H9 (cell line): ENCODE measurements at regions not wholly inside any gene's neighbourhood (a gene's known extent, or its start where the extent isn't known, plus 50 kb on each side); places are given as distances from the start of the nearest gene placed in this dataset.

Experiments
- DNase-seq: peaks from one replicate; pipeline ENCODE4 v3.0.0-alpha.2; 2017
- H2AFZ ChIP-seq: one replicate; pipeline ENCODE4 v1.6.1; 2013; ENCODE audit warnings: mild to moderate bottlenecking, low read length, control low read depth, moderate library complexity
- H2AK5ac ChIP-seq: 2 replicates; pipeline ENCODE4 v1.6.1; 2013; ENCODE audit warnings: low read length, control low read depth, mixed read lengths; ENCODE audit not compliant: insufficient read length
- H2BK120ac ChIP-seq: one replicate; pipeline ENCODE4 v1.6.1; 2013; ENCODE audit warnings: low read depth, mild to moderate bottlenecking, low read length, control low read depth, inconsistent platforms; ENCODE audit not compliant: poor library complexity, severe bottlenecking
- H2BK12ac ChIP-seq: 2 replicates; pipeline ENCODE4 v1.6.1; 2013; ENCODE audit warnings: low read length, control low read depth, mixed read lengths, low read depth; ENCODE audit not compliant: insufficient read length
- H2BK15ac ChIP-seq: 2 replicates; pipeline ENCODE4 v1.6.1; 2013; ENCODE audit warnings: low read depth, low read length, control low read depth
- H2BK20ac ChIP-seq: one replicate; pipeline ENCODE4 v1.6.1; 2013; ENCODE audit warnings: low read depth, mild to moderate bottlenecking, low read length, control low read depth, inconsistent platforms; ENCODE audit not compliant: poor library complexity, severe bottlenecking
- H2BK5ac ChIP-seq: 2 replicates; pipeline ENCODE4 v1.6.1; 2013; ENCODE audit warnings: low read length, control low read depth, mixed read lengths; ENCODE audit not compliant: insufficient read length
- H3K14ac ChIP-seq: 2 replicates; pipeline ENCODE4 v1.6.1; 2013; ENCODE audit warnings: low read length, control low read depth; ENCODE audit not compliant: insufficient read depth
- H3K18ac ChIP-seq: 2 replicates; pipeline ENCODE4 v1.6.1; 2013; ENCODE audit warnings: low read depth, mild to moderate bottlenecking, mixed read lengths, low read length, control low read depth; ENCODE audit not compliant: insufficient read length
- H3K23ac ChIP-seq: 2 replicates; pipeline ENCODE4 v1.6.1; 2013; ENCODE audit warnings: low read length, control low read depth, mixed read lengths, low read depth; ENCODE audit not compliant: insufficient read length
- H3K23me2 ChIP-seq: 2 replicates; pipeline ENCODE4 v1.6.1; 2013; ENCODE audit warnings: low read depth, mild to moderate bottlenecking, mixed read lengths, low read length, control low read depth; ENCODE audit not compliant: insufficient read length, poor library complexity, severe bottlenecking
- H3K27ac ChIP-seq: 2 replicates; pipeline ENCODE4 v1.5.1; 2013; ENCODE audit warnings: low read length, control low read depth, mixed read lengths, low read depth; ENCODE audit not compliant: insufficient read length
- H3K27me3 ChIP-seq: 2 replicates; pipeline ENCODE4 v1.6.1; 2013; ENCODE audit warnings: low read length, control low read depth, inconsistent platforms; ENCODE audit not compliant: insufficient read depth
- H3K4ac ChIP-seq: 2 replicates; pipeline ENCODE4 v1.6.1; 2013; ENCODE audit warnings: low read depth, mild to moderate bottlenecking, control low read depth, inconsistent platforms, low read length, moderate library complexity
- H3K4me1 ChIP-seq: 2 replicates; pipeline ENCODE4 v1.6.1; 2013; ENCODE audit warnings: low read length, control low read depth, inconsistent platforms; ENCODE audit not compliant: insufficient read depth
- H3K4me2 ChIP-seq: 2 replicates; pipeline ENCODE4 v1.6.1; 2013; ENCODE audit warnings: low read length, control low read depth, mixed read lengths; ENCODE audit not compliant: insufficient read length, insufficient read depth
- H3K56ac ChIP-seq: 2 replicates; pipeline ENCODE4 v1.6.1; 2013; ENCODE audit warnings: low read depth, mild to moderate bottlenecking, mixed read lengths, low read length, control low read depth; ENCODE audit not compliant: insufficient read length
- H3K79me1 ChIP-seq: 2 replicates; pipeline ENCODE4 v1.6.1; 2013; ENCODE audit warnings: low read depth, mild to moderate bottlenecking, moderate library complexity, low read length, control low read depth, inconsistent platforms; ENCODE audit not compliant: insufficient read depth, poor library complexity, severe bottlenecking
- H3K79me2 ChIP-seq: 2 replicates; pipeline ENCODE4 v1.6.1; 2013; ENCODE audit warnings: low read length, control low read depth, inconsistent platforms; ENCODE audit not compliant: insufficient read depth
- H3K9ac ChIP-seq: 2 replicates; pipeline ENCODE4 v1.6.1; 2013; ENCODE audit warnings: low read length, control low read depth, mixed read lengths; ENCODE audit not compliant: insufficient read length; ENCODE audit errors: extremely low read depth
- H3K9me3 ChIP-seq: one replicate; pipeline ENCODE4 v1.6.1; 2013; ENCODE audit warnings: low read depth, low read length, inconsistent platforms; ENCODE audit not compliant: control insufficient read depth
- H3T11ph ChIP-seq: one replicate; pipeline ENCODE4 v1.6.1; 2013; ENCODE audit warnings: mild to moderate bottlenecking, low read length, control low read depth, inconsistent platforms
- H4K20me1 ChIP-seq: one replicate; pipeline ENCODE4 v1.6.1; 2013; ENCODE audit not compliant: control insufficient read depth, insufficient read length, insufficient read depth
- H4K5ac ChIP-seq: 2 replicates; pipeline ENCODE4 v1.6.1; 2013; ENCODE audit warnings: low read depth, mild to moderate bottlenecking, mixed read lengths, low read length, control low read depth; ENCODE audit not compliant: insufficient read length
- H4K8ac ChIP-seq: replicated peaks from 2 replicates; pipeline ENCODE4 v1.6.1; 2013; ENCODE audit warnings: low read length, control low read depth, mixed read lengths, low read depth; ENCODE audit not compliant: insufficient read length
- H4K91ac ChIP-seq: 2 replicates; pipeline ENCODE4 v1.6.1; 2013; ENCODE audit warnings: low read depth, mild to moderate bottlenecking, moderate library complexity, mixed read lengths, low read length, control low read depth; ENCODE audit not compliant: insufficient read length
- H3K27ac Mint-ChIP-seq, 3 experiments: 2 replicates in 2 of 3; 3 replicates in 1 of 3; pipeline ENCODE4 v1.8.0; 2020 to 2021; ENCODE audit warnings: mixed read lengths in 3 of 3, mild to moderate bottlenecking in 1 of 3, moderate library complexity in 1 of 3
- H3K27me3 Mint-ChIP-seq: 2 replicates; pipeline ENCODE4 v1.8.0; 2021; ENCODE audit warnings: low read depth, mild to moderate bottlenecking, moderate library complexity, mixed read lengths
- H3K36me3 Mint-ChIP-seq, 3 experiments: 2 replicates in 2 of 3; 3 replicates in 1 of 3; pipeline ENCODE4 v1.8.0; 2020 to 2021; ENCODE audit warnings: low read depth in 3 of 3, mixed read lengths in 3 of 3; ENCODE audit not compliant: insufficient read depth in 1 of 3
- H3K4me1 Mint-ChIP-seq, 2 experiments: 2 replicates each; pipeline ENCODE4 v1.8.0; 2020; ENCODE audit warnings: mixed read lengths in 2 of 2
- H3K4me3 Mint-ChIP-seq, 2 experiments: 2 replicates in 1 of 2; 3 replicates in 1 of 2; pipeline ENCODE4 v1.8.0; 2020 to 2021; ENCODE audit warnings: mild to moderate bottlenecking in 2 of 2, mixed read lengths in 2 of 2, moderate library complexity in 1 of 2
- H3K9me3 Mint-ChIP-seq, 2 experiments: 2 replicates in 1 of 2; 3 replicates in 1 of 2; pipeline ENCODE4 v1.8.0; 2020; ENCODE audit warnings: mild to moderate bottlenecking in 2 of 2, mixed read lengths in 2 of 2, moderate library complexity in 1 of 2
- CTCF ChIP-seq: fragments of 200-600 bp; sonication (generic); conservative IDR thresholded peaks from 3 replicates; pipeline ENCODE4 v1.8.0; 2021; ENCODE audit warnings: antibody characterized with exemption, mild to moderate bottlenecking
- WGBS: extraction: QIAGEN DNeasy Blood & Tissue Kit; methylation state at CpG from one replicate; pipeline ENCODE4 v1.1.7; 2013; ENCODE audit warnings: missing lambda C conversion rate, low lambda C conversion rate, mixed read lengths; ENCODE audit not compliant: insufficient read length; ENCODE audit errors: extremely low coverage; 5-methylcytosine and 5-hydroxymethylcytosine counted together

- Histone ChIP-seq H3K23ac (no peak overlapping the region), H4K8ac (no peak overlapping the region), H2BK120ac (no peak overlapping the region), H2BK15ac (no peak overlapping the region), H4K20me1 (no peaks in the 10 kb centered on the region), H3K27ac (no peak overlapping the region), H3K27me3 (no peaks in the 10 kb centered on the region), H2AK5ac (no peak overlapping the region), H3K14ac (no peak overlapping the region), H3T11ph (no peak overlapping the region), H2BK20ac (no peak overlapping the region), H3K23me2 (no peaks in the 10 kb centered on the region), H3K79me2 (no peaks in the 10 kb centered on the region), H2BK12ac (no peak overlapping the region), H3K9me3 (no peaks in the 10 kb centered on the region), H3K18ac (no peak overlapping the region), H3K4ac (no peak overlapping the region), H2BK5ac (no peak overlapping the region), H4K91ac (no peak overlapping the region), H2AFZ (no peak overlapping the region), H3K4me2 (no peak overlapping the region), H3K56ac (no peak overlapping the region), H3K79me1 (no peaks in the 10 kb centered on the region), H4K5ac (no peak overlapping the region), H3K9ac (no peak overlapping the region), H3K4me1 (no peaks in the 10 kb centered on the region)
- DNase-seq = no peak
- WGBS = no CpG with 5 or more reads among the region's 1 CpG
- no peaks in the 10 kb centered on the region for H3K27me3 Mint-ChIP-seq
- no peaks in the 10 kb centered on the region for H3K4me1 Mint-ChIP-seq
- no peak overlapping the region for H3K4me3 Mint-ChIP-seq
- H3K27ac Mint-ChIP-seq = no peak overlapping the region
- peaks cover 0 to 7% of the 10 kb centered on the region in 2 experiments; a peak in 1 of 5 replicates for H3K9me3 Mint-ChIP-seq
- H3K36me3 Mint-ChIP-seq = peaks cover 0 to 8% (median 0%) of the 10 kb centered on the region in 3 experiments; a peak in 2 of 7 replicates
- TF ChIP-seq CTCF = no peak
Measured at GRCh38 chr4:126821152-126821551, 811.6 kb upstream of the INTU start.
